Upper lobe of left lung (tissue), 6 donors: ENCODE measurements at regions not wholly inside any gene's neighbourhood (a gene's known extent, or its start where the extent isn't known, plus 50 kb on each side); places are given as distances from the start of the nearest gene placed in this dataset.

ENCODE experiments used
- ATAC-seq, 2 donors: fragments of 200-7000 bp; cut with Tn5 transposase; one replicate each; pipeline ENCODE4 v1.9.1; 2022; ENCODE audit warnings: mild to moderate bottlenecking in 2 of 2, moderate library complexity in 2 of 2; ENCODE audit not compliant: low FRiP score in 2 of 2
- DNase-seq, 2 donors: peaks; one replicate each; pipeline ENCODE4 v3.0.0-alpha.2; 2019 to 2020
- H3K27ac ChIP-seq, 4 donors: fragments of 200-600 bp; sonication (generic); one replicate each; pipeline ENCODE4 v1.5.1; 2016 to 2019
- H3K27me3 ChIP-seq, 4 donors: fragments of 200-600 bp; sonication (generic); one replicate each; pipeline ENCODE4 v1.5.1; 2017 to 2019
- H3K36me3 ChIP-seq, 4 donors: fragments of 200-600 bp; sonication (generic); one replicate each; pipeline ENCODE4 v1.5.1; 2016 to 2019
- H3K4me1 ChIP-seq, 4 donors: fragments of 200-600 bp; sonication (generic); one replicate each; pipeline ENCODE4 v1.5.1; 2018 to 2019
- H3K4me3 ChIP-seq, 4 donors: fragments of 200-600 bp; sonication (generic); one replicate each; pipeline ENCODE4 v1.5.1; 2017 to 2019; ENCODE audit warnings: mild to moderate bottlenecking in 2 of 4, moderate library complexity in 1 of 4
- H3K9me3 ChIP-seq, 4 donors: fragments of 200-600 bp; sonication (generic); one replicate each; pipeline ENCODE4 v1.5.1; 2018 to 2019
- CTCF ChIP-seq, 6 experiments: fragments of 450-650 bp in 4 of 6; fragments of 200-600 bp in 2 of 6; sonication (generic) in 2 of 6; IDR thresholded peaks; one replicate each; pipeline ENCODE4 v1.5.1; 2016 to 2019; ENCODE audit warnings: antibody characterized with exemption in 6 of 6
- EP300 ChIP-seq, 4 donors: sonication (generic); formaldehyde crosslinking; IDR thresholded peaks; one replicate each; pipeline ENCODE4 v1.5.1; 2017; ENCODE audit warnings: antibody characterized with exemption in 4 of 4, control low read depth in 2 of 4
- POLR2A ChIP-seq, 4 donors: fragments of 450-650 bp; IDR thresholded peaks; one replicate each; pipeline ENCODE4 v1.5.1; 2016 to 2017; ENCODE audit warnings: antibody characterized with exemption in 4 of 4, mild to moderate bottlenecking in 2 of 4
- POLR2AphosphoS5 ChIP-seq, 2 donors: sonication (generic); formaldehyde crosslinking; IDR thresholded peaks; one replicate each; pipeline ENCODE4 v1.5.1; 2017; ENCODE audit warnings: antibody characterized with exemption in 2 of 2
- WGBS, 2 donors: methylation state at CpG; one replicate each; pipeline ENCODE4 v1.1.5; 2017 to 2018; 5-methylcytosine and 5-hydroxymethylcytosine counted together
- donor health status: DM: no; HTN: no; CAD: no; lungs with moderate emphysema.
- donor health status: DM: no; HTN: yes; CAD: no; lungs with severe emphysema.

- no peaks in the 10 kb centered on the region for H3K27me3 ChIP-seq
- H3K36me3 ChIP-seq: no peaks in the 10 kb centered on the region
- TF ChIP-seq POLR2AphosphoS5 (IDR thresholded peaks at IDR 0.05) (no peak), CTCF (IDR thresholded peaks at IDR 0.05) (no peak), EP300 (IDR thresholded peaks at IDR 0.05) (no peak), POLR2A (IDR thresholded peaks at IDR 0.05) (no peak)
- ATAC-seq: no peak
- H3K4me3 ChIP-seq: no peak overlapping the region
- 94 to 96% methylated on average over 1 of the region's 1 CpG for WGBS, 2 donors
- no peak for DNase-seq
- no peak overlapping the region for H3K27ac ChIP-seq
- no peaks in the 10 kb centered on the region for H3K9me3 ChIP-seq
- no peaks in the 10 kb centered on the region for H3K4me1 ChIP-seq
Measured at GRCh38 chr2:7849027-7849426, 832.8 kb upstream of the ID2 start.

GRCh38 chr2:7849531-7849930, 832.3 kb upstream of the ID2 start:
- H3K4me3 ChIP-seq: no peak overlapping the region
- no peaks in the 10 kb centered on the region for H3K27me3 ChIP-seq
- no peaks in the 10 kb centered on the region for H3K36me3 ChIP-seq
- DNase-seq: peak in 1 of 2 donors; percentile 10
- no peaks in the 10 kb centered on the region for H3K4me1 ChIP-seq
- no peaks in the 10 kb centered on the region for H3K9me3 ChIP-seq
- ATAC-seq: no peak
- H3K27ac ChIP-seq: no peak overlapping the region
- TF ChIP-seq POLR2A (IDR thresholded peaks at IDR 0.05) (no peak), CTCF (IDR thresholded peaks at IDR 0.05) (no peak), EP300 (IDR thresholded peaks at IDR 0.05) (no peak), POLR2AphosphoS5 (IDR thresholded peaks at IDR 0.05) (no peak)
- 75 to 100% methylated on average over 1 to 5 of the region's 5 CpGs for WGBS, 2 donors

GRCh38 chr2:7852546-7852945, 829.3 kb upstream of the ID2 start:
- H3K36me3 ChIP-seq: no peaks in the 10 kb centered on the region
- DNase-seq: no peak
- no peak overlapping the region for H3K4me3 ChIP-seq
- ATAC-seq: no peak
- no peaks in the 10 kb centered on the region for H3K4me1 ChIP-seq
- no peak overlapping the region for H3K27ac ChIP-seq
- TF ChIP-seq POLR2A (IDR thresholded peaks at IDR 0.05) (no peak), POLR2AphosphoS5 (IDR thresholded peaks at IDR 0.05) (no peak), CTCF (IDR thresholded peaks at IDR 0.05) (no peak), EP300 (IDR thresholded peaks at IDR 0.05) (no peak)
- WGBS, 2 donors: 55 to 63% methylated on average over 2 of the region's 2 CpGs
- no peaks in the 10 kb centered on the region for H3K9me3 ChIP-seq
- H3K27me3 ChIP-seq: no peaks in the 10 kb centered on the region

- no peak for TF ChIP-seq CTCF (IDR thresholded peaks at IDR 0.05)
- no peak for TF ChIP-seq POLR2A (IDR thresholded peaks at IDR 0.05)
- TF ChIP-seq POLR2AphosphoS5 (IDR thresholded peaks at IDR 0.05): no peak
- no peak for TF ChIP-seq EP300 (IDR thresholded peaks at IDR 0.05)
- no peaks in the 10 kb centered on the region for H3K4me1 ChIP-seq
- no peak overlapping the region for H3K27ac ChIP-seq
- H3K36me3 ChIP-seq: no peaks in the 10 kb centered on the region
- no peaks in the 10 kb centered on the region for H3K9me3 ChIP-seq
- no peaks in the 10 kb centered on the region for H3K27me3 ChIP-seq
- 72 to 77% methylated on average over 1 of the region's 1 CpG for WGBS, 2 donors
- no peak overlapping the region for H3K4me3 ChIP-seq
- DNase-seq: no peak
- ATAC-seq: no peak
Measured at GRCh38 chr2:7857904-7858303, 824.0 kb upstream of the ID2 start.

- 46 to 59% methylated on average over 2 of the region's 2 CpGs for WGBS, 2 donors
- no peaks in the 10 kb centered on the region for H3K27me3 ChIP-seq
Measured at GRCh38 chr2:7858624-7859023, 823.2 kb upstream of the ID2 start.

More at GRCh38 chr2:7858624-7859023, 823.2 kb upstream of the ID2 start:
- Histone ChIP-seq H3K9me3 (no peaks in the 10 kb centered on the region), H3K4me3 (no peak overlapping the region), H3K36me3 (no peaks in the 10 kb centered on the region), H3K4me1 (no peaks in the 10 kb centered on the region), H3K27ac (no peak overlapping the region)
- no peak for TF ChIP-seq POLR2AphosphoS5 (IDR thresholded peaks at IDR 0.05)
- no peak for TF ChIP-seq CTCF (IDR thresholded peaks at IDR 0.05)
- no peak for TF ChIP-seq EP300 (IDR thresholded peaks at IDR 0.05)
- no peak for TF ChIP-seq POLR2A (IDR thresholded peaks at IDR 0.05)
- no peak for DNase-seq
- no peak for ATAC-seq
